Stomach (tissue), 4 donors: ENCODE measurements at regions not wholly inside any gene's neighbourhood (a gene's known extent, or its start where the extent isn't known, plus 50 kb on each side); places are given as distances from the start of the nearest gene placed in this dataset.

Experiments
- POLR2A ChIP-seq, 4 donors: fragments of 450-650 bp; IDR thresholded peaks; one replicate each; pipeline ENCODE4 v1.6.1; 2016; ENCODE audit warnings: antibody characterized with exemption in 4 of 4, control low read depth in 2 of 4, mild to moderate bottlenecking in 1 of 4, moderate library complexity in 1 of 4
- TF ChIP-seq, protein P1 (sequence below), 7 experiments: fragments of 450-650 bp in 4 of 7; fragments of 200-600 bp in 3 of 7; sonication (generic) in 3 of 7; IDR thresholded peaks; one replicate each; pipeline ENCODE4 v1.5.1; 2016 to 2019; ENCODE audit warnings: antibody characterized with exemption in 7 of 7, control low read depth in 2 of 7, mild to moderate bottlenecking in 1 of 7

DNA sequence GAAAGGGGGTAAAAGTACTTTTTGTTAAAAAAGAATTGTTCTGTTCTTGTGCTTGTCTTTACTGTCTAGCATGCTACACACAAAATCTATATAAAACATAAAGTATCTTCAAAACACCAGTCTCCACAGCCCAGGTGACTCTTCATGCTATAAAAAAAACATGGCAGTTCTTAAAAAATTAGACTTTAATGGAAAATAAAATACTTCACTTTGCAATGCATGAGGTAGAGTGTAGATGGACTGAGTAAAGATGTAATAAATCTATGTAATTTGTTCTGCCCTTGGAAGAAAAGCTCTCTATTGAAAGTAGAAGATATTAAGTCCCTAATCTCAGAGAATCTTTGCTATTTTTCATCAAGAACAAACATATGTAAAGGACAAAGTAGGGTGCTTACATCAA lies 425.4 kb downstream of the NOVA1 start:
- no peak for TF ChIP-seq POLR2A (IDR thresholded peaks at IDR 0.05)
- TF ChIP-seq, protein P1, sequence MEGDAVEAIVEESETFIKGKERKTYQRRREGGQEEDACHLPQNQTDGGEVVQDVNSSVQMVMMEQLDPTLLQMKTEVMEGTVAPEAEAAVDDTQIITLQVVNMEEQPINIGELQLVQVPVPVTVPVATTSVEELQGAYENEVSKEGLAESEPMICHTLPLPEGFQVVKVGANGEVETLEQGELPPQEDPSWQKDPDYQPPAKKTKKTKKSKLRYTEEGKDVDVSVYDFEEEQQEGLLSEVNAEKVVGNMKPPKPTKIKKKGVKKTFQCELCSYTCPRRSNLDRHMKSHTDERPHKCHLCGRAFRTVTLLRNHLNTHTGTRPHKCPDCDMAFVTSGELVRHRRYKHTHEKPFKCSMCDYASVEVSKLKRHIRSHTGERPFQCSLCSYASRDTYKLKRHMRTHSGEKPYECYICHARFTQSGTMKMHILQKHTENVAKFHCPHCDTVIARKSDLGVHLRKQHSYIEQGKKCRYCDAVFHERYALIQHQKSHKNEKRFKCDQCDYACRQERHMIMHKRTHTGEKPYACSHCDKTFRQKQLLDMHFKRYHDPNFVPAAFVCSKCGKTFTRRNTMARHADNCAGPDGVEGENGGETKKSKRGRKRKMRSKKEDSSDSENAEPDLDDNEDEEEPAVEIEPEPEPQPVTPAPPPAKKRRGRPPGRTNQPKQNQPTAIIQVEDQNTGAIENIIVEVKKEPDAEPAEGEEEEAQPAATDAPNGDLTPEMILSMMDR (IDR thresholded peaks at IDR 0.05) = no peak
